ENCODE measurements at regions not wholly inside any gene's neighbourhood (a gene's known extent, or its start where the extent isn't known, plus 50 kb on each side); places are given as distances from the start of the nearest gene placed in this dataset.

DNA sequence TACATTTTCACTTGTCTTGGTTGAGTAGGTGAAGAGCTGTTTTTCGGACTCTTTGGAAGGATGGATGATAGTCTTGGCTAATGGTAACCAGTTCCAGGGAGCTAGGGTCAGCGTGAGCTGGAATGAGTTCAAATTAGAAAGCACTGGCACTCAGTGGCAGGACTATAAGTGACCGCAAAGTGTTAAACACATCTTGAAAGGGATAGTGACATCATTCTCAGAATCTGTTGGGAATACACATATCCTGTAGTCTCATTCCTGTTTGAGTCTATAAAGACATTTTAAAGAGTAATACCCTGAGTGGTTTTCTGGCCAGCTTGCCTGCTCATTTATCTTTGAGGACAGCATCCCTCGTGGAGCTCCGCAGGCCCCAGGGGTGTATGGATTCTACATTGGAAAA lies 56.7 kb upstream of the TMEM248 start:
- DNase-seq (ENCODE audit: low spot score): no peak

DNA sequence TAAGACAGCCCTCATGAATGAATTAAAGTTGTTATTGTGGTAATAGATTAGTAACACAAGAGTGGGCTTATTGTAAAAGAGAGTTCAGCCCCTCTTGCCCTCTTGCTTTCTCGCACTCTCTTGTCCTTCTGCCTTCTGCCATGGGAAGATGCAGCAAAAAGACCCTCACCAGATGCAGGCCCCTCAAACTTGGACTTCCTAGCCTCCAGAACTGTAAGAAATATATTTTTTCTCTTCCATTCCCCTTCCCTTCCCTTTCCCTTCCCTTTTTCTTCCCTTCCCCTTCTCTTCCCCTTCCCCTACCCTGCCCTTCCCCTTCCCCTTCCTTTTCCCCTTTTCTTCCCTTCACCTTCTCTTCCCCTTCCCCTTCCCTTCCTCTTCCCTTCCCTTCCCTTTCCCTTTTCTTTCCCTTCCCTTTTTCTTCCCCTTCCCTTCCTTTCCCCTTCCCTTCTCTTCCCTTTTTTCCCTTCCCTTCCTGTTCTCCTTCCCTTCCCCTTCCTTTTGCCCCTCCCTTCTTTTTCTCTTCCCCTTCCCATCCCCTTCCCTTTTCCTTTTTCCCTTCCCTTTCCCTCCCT lies 55.6 kb upstream of the TMEM248 start:
- DNase-seq (ENCODE audit: low spot score): no peak

- no peak for DNase-seq (ENCODE audit: low spot score)
These were observed 53.7 kb upstream of the TMEM248 start for GRCh38 chr7:66867198-66867790.

GRCh38 chr7:66869660-66870450 lies 51.2 kb upstream of the TMEM248 start:
- peak; percentile 42 for DNase-seq (ENCODE audit: low spot score)

GRCh38 chr7:66871076-66871475 lies 49.9 kb upstream of the TMEM248 start:
- DNase-seq (ENCODE audit: low spot score): no peak

Measured in hematopoietic multipotent progenitor cell treated with erythropoietin and hydrocortisone succinate and interleukin-3 and kit ligand, for 17 days (in vitro differentiated cells).